B cell (primary cell): ENCODE measurements at regions not wholly inside any gene's neighbourhood (a gene's known extent, or its start where the extent isn't known, plus 50 kb on each side); places are given as distances from the start of the nearest gene placed in this dataset.

Source experiments
- ATAC-seq: fragments of 200-7000 bp; cut with Tn5 transposase; one replicate; pipeline ENCODE4 v1.10.0; 2021; ENCODE audit warnings: low read depth, mild to moderate bottlenecking, moderate number of reproducible peaks, moderate library complexity
- CTCF ChIA-PET: fragments of 350-600 bp; sonication (Branson Sonifier 250); formaldehyde crosslinking; loops from one replicate; lab custom pipeline; 2021; ENCODE audit warnings: antibody characterized with exemption, inconsistent platforms; lab: Charles Lee
- POLR2A ChIA-PET: fragments of 350-600 bp; sonication (Branson Sonifier 250); formaldehyde crosslinking; loops from one replicate; lab custom pipeline; 2021; ENCODE audit warnings: antibody characterized with exemption; lab: Charles Lee
- DNase-seq: peaks from one replicate; pipeline ENCODE4 v3.0.0; 2013
- H2AFZ ChIP-seq: 2 replicates; pipeline ENCODE4 v1.6.1; 2012; ENCODE audit warnings: mild to moderate bottlenecking, low read depth, low read length; ENCODE audit not compliant: insufficient read depth, poor library complexity, severe bottlenecking
- H3K27ac ChIP-seq, 2 donors: 1 replicate in 1 of 2; 2 replicates in 1 of 2; pipeline ENCODE4 v1.5.1; 2012 to 2013; ENCODE audit warnings: low read length in 2 of 2, mild to moderate bottlenecking in 2 of 2, moderate library complexity in 1 of 2
- H3K27me3 ChIP-seq, 4 experiments: fragments of 200-600 bp in 1 of 4; sonication (generic) in 1 of 4; replicated peaks in 1 of 4; 1 replicate in 2 of 4; 2 replicates in 2 of 4; pipeline versions ENCODE4 v1.6.1 to v1.7.0; 2013 to 2016; ENCODE audit warnings: low read length in 3 of 4, mild to moderate bottlenecking in 2 of 4, mixed read lengths in 1 of 4, moderate library complexity in 1 of 4; ENCODE audit not compliant: insufficient read depth in 4 of 4, control insufficient read depth in 3 of 4; ENCODE audit errors: control extremely low read depth in 1 of 4
- H3K36me3 ChIP-seq, 2 experiments: replicated peaks in 1 of 2; 1 replicate in 1 of 2; 2 replicates in 1 of 2; pipeline versions ENCODE4 v1.6.1 to v1.7.1; 2013; ENCODE audit warnings: low read length in 1 of 2; ENCODE audit not compliant: insufficient read depth in 2 of 2, control insufficient read depth in 1 of 2; ENCODE audit errors: control extremely low read depth in 1 of 2, extremely low read depth in 1 of 2
- H3K4me1 ChIP-seq, 2 donors: fragments of 200-600 bp in 1 of 2; sonication (generic) in 1 of 2; 1 replicate in 1 of 2; 2 replicates in 1 of 2; pipeline versions ENCODE4 v1.5.1 to v1.6.1; 2013 to 2017; ENCODE audit warnings: low read length in 2 of 2; ENCODE audit not compliant: control insufficient read depth in 2 of 2, insufficient read depth in 2 of 2
- H3K4me2 ChIP-seq: replicated peaks from 2 replicates; pipeline ENCODE3; 2012; ENCODE audit warnings: mild to moderate bottlenecking, low read depth, low read length; ENCODE audit not compliant: poor library complexity, severe bottlenecking
- H3K4me3 ChIP-seq, 5 experiments: fragments of 200-600 bp in 1 of 5; sonication (generic) in 1 of 5; 1 replicate in 3 of 5; 2 replicates in 2 of 5; pipeline versions ENCODE4 v1.5.1 to v1.7.0; 2011 to 2016; ENCODE audit warnings: low read length in 4 of 5, mild to moderate bottlenecking in 4 of 5, low read depth in 2 of 5, control low read depth in 1 of 5, moderate library complexity in 1 of 5; ENCODE audit not compliant: insufficient read depth in 1 of 5; ENCODE audit errors: control extremely low read depth in 1 of 5, extremely low read depth in 1 of 5
- H3K79me2 ChIP-seq: fragments of 200-600 bp; sonication (generic); one replicate; pipeline ENCODE4 v1.6.0; 2016; ENCODE audit warnings: low read length; ENCODE audit not compliant: control insufficient read depth, insufficient read depth
- H3K9ac ChIP-seq: fragments of 200-600 bp; sonication (generic); 2 replicates; pipeline ENCODE4 v1.6.1; 2017; ENCODE audit warnings: mild to moderate bottlenecking, low read length, moderate library complexity
- H3K9me3 ChIP-seq, 3 donors: one replicate each; pipeline versions ENCODE4 v1.6.1 to v1.7.1; 2013; ENCODE audit warnings: low read length in 2 of 3; ENCODE audit not compliant: control insufficient read depth in 2 of 3, insufficient read depth in 1 of 3; ENCODE audit errors: control extremely low read depth in 1 of 3
- H4K20me1 ChIP-seq: 2 replicates; pipeline ENCODE4 v1.6.0; 2012; ENCODE audit warnings: mild to moderate bottlenecking, low read length; ENCODE audit not compliant: insufficient read depth, control insufficient read depth, poor library complexity, severe bottlenecking
- H3K27ac Mint-ChIP-seq: one replicate; pipeline ENCODE4 v1.8.0; 2021; ENCODE audit warnings: mixed read lengths
- H3K27me3 Mint-ChIP-seq: one replicate; pipeline ENCODE4 v1.8.0; 2021; ENCODE audit warnings: mixed read lengths
- H3K4me1 Mint-ChIP-seq: one replicate; pipeline ENCODE4 v1.8.0; 2021; ENCODE audit warnings: mixed read lengths
- H3K4me3 Mint-ChIP-seq: one replicate; pipeline ENCODE4 v1.8.0; 2021; ENCODE audit warnings: mixed read lengths
- H3K9me3 Mint-ChIP-seq: one replicate; pipeline ENCODE4 v1.8.0; 2022; ENCODE audit warnings: mixed read lengths; ENCODE audit not compliant: insufficient read depth
- EZH2 ChIP-seq: IDR thresholded peaks from 2 replicates; pipeline ENCODE4 v1.6.1; 2012; ENCODE audit warnings: borderline replicate concordance, low read depth, mild to moderate bottlenecking, moderate library complexity, low read length; ENCODE audit not compliant: insufficient read depth, poor library complexity, severe bottlenecking
- WGBS: methylation state at CpG from one replicate; pipeline ENCODE4 v1.1.5; 2013; ENCODE audit warnings: missing lambda C conversion rate; ENCODE audit not compliant: insufficient coverage; 5-methylcytosine and 5-hydroxymethylcytosine counted together
- intact Hi-C: fragments of 100-400 bp; cut with micrococcal nuclease; formaldehyde crosslinking; loops from one replicate; pipeline ENCODE4 v1.10.0; 2022
- TF ChIP-seq, protein P1 (sequence below): fragments of 200-600 bp; IDR thresholded peaks from one replicate; pipeline ENCODE4 v1.8.0; 2022; ENCODE audit warnings: antibody characterized with exemption, mild to moderate bottlenecking

DNA sequence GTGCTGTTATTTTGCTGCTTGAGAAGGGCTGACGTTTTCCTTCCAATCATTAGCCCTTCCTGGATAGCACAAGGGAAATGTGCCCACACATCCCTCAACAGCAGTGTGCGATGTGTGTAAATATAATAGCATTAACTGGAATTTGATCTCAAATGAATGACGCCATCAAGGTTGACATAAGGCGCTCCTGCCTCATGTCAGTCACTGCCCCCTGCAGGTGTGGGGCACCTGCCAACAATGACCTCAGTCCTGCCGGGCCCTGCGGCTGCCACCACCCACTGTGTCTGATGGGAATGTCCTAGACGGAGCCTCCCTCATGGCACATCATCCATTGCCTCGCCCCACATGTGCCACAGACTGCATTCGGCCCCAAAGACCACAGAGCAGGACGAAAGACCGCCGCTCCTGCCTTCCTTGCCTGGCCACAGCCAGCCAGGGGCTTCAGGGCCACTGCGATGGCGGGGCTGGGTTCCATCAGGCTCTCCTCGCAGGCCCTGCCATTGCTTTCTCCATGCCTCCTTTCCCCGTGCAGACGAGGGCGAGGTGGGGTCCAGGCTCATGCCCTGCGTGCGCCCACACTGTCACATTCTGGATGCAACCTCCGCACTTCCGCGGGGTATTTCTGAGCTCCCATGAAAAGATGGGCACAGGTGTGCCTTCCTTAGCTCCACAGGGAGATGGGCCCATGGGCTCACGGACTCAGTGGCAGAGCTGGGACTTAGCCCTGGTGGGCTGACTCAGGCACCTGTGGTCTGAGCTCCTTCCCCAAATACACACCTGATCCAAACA is 146.7 kb downstream of the SOX1 start:
- Histone ChIP-seq H3K9me3 (peaks cover 0 to 14% (median 0%) of the 10 kb centered on the region in 3 donors), H2AFZ (no peak overlapping the region), H3K27ac (no peak overlapping the region), H3K79me2 (no peaks in the 10 kb centered on the region), H3K4me3 (no peak overlapping the region), H3K4me2 (no peak overlapping the region), H3K36me3 (no peaks in the 10 kb centered on the region), H3K9ac (no peak overlapping the region), H4K20me1 (no peaks in the 10 kb centered on the region), H3K4me1 (no peaks in the 10 kb centered on the region), H3K27me3 (no peaks in the 10 kb centered on the region)
- no peaks in the 10 kb centered on the region for H3K27me3 Mint-ChIP-seq
- no peaks in the 10 kb centered on the region for H3K9me3 Mint-ChIP-seq
- no peak overlapping the region for H3K4me3 Mint-ChIP-seq
- POLR2A ChIA-PET = no interaction called here
- CTCF ChIA-PET = no interaction called here
- intact Hi-C loops = no loop called here
- no peak for DNase-seq
- WGBS = 91% methylated on average over 19 of the region's 24 CpGs
- no peak for ATAC-seq
- no peaks in the 10 kb centered on the region for H3K4me1 Mint-ChIP-seq
- H3K27ac Mint-ChIP-seq = no peak overlapping the region
- TF ChIP-seq, protein P1, sequence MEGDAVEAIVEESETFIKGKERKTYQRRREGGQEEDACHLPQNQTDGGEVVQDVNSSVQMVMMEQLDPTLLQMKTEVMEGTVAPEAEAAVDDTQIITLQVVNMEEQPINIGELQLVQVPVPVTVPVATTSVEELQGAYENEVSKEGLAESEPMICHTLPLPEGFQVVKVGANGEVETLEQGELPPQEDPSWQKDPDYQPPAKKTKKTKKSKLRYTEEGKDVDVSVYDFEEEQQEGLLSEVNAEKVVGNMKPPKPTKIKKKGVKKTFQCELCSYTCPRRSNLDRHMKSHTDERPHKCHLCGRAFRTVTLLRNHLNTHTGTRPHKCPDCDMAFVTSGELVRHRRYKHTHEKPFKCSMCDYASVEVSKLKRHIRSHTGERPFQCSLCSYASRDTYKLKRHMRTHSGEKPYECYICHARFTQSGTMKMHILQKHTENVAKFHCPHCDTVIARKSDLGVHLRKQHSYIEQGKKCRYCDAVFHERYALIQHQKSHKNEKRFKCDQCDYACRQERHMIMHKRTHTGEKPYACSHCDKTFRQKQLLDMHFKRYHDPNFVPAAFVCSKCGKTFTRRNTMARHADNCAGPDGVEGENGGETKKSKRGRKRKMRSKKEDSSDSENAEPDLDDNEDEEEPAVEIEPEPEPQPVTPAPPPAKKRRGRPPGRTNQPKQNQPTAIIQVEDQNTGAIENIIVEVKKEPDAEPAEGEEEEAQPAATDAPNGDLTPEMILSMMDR = no peak

DNA sequence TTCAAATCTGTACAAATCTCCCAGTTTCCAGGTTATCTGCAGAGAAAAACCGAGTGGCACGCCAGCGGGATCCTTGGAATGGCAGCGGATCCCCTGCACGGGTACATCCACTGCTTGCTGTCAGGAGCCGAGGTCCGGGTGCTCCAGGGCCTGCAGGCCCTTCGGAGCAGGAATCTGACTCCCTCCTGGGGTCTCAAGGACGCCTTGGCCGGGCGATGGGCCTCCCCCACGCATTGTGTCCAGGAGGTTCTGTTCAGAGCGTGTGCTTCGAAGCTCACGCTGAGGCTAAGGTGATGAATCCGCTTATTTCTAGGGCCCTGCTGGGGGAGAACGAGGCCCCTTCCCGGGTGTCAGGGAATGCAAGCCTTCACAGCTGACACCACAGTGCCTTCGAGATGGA is 148.9 kb downstream of the SOX1 start:
- no peaks in the 10 kb centered on the region for H3K79me2 ChIP-seq
- H3K4me3 Mint-ChIP-seq = no peak overlapping the region
- intact Hi-C loops = no loop called here
- no peak for DNase-seq
- H3K4me1 ChIP-seq = no peaks in the 10 kb centered on the region
- 77% methylated on average over 19 of the region's 19 CpGs for WGBS
- H3K27me3 ChIP-seq = no peaks in the 10 kb centered on the region
- no peaks in the 10 kb centered on the region for H3K9me3 Mint-ChIP-seq
- no peak overlapping the region for H2AFZ ChIP-seq
- no peaks in the 10 kb centered on the region for H3K27me3 Mint-ChIP-seq
- H3K4me2 ChIP-seq = no peak overlapping the region
- POLR2A ChIA-PET = no interaction called here
- no peak overlapping the region for H3K27ac Mint-ChIP-seq
- H3K9ac ChIP-seq = no peak overlapping the region
- H4K20me1 ChIP-seq = no peaks in the 10 kb centered on the region
- no peaks in the 10 kb centered on the region for H3K4me1 Mint-ChIP-seq
- peaks cover 0 to 8% (median 0%) of the 10 kb centered on the region in 3 donors for H3K9me3 ChIP-seq
- no peak overlapping the region for H3K4me3 ChIP-seq
- TF ChIP-seq, protein P1 = no peak
- TF ChIP-seq EZH2 = no peak
- CTCF ChIA-PET = no interaction called here
- no peak overlapping the region for H3K27ac ChIP-seq
- ATAC-seq = no peak
- H3K36me3 ChIP-seq = no peaks in the 10 kb centered on the region
